ENCODE measurements at regions not wholly inside any gene's neighbourhood (a gene's known extent, or its start where the extent isn't known, plus 50 kb on each side); places are given as distances from the start of the nearest gene placed in this dataset.

- TF ChIP-seq SIN3A (IDR thresholded peaks at IDR 0.05; ENCODE audit: low read depth), result no peak
- TF ChIP-seq, protein P1, sequence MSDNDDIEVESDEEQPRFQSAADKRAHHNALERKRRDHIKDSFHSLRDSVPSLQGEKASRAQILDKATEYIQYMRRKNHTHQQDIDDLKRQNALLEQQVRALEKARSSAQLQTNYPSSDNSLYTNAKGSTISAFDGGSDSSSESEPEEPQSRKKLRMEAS (IDR thresholded peaks at IDR 0.05), result no peak
- TF ChIP-seq, protein P2, sequence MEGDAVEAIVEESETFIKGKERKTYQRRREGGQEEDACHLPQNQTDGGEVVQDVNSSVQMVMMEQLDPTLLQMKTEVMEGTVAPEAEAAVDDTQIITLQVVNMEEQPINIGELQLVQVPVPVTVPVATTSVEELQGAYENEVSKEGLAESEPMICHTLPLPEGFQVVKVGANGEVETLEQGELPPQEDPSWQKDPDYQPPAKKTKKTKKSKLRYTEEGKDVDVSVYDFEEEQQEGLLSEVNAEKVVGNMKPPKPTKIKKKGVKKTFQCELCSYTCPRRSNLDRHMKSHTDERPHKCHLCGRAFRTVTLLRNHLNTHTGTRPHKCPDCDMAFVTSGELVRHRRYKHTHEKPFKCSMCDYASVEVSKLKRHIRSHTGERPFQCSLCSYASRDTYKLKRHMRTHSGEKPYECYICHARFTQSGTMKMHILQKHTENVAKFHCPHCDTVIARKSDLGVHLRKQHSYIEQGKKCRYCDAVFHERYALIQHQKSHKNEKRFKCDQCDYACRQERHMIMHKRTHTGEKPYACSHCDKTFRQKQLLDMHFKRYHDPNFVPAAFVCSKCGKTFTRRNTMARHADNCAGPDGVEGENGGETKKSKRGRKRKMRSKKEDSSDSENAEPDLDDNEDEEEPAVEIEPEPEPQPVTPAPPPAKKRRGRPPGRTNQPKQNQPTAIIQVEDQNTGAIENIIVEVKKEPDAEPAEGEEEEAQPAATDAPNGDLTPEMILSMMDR (IDR thresholded peaks at IDR 0.05 in 2 of 3, conservative IDR thresholded peaks at IDR 0.05 in 1 of 3; ENCODE audit: borderline replicate concordance in 1 of 3, insufficient read depth in 1 of 3, low read depth in 2 of 3, low read length in 2 of 3), result no peak
- no peak for TF ChIP-seq POLR2A (IDR thresholded peaks at IDR 0.05; ENCODE audit: borderline replicate concordance, extremely low read depth, insufficient read depth, insufficient read length)
Measured at GRCh38 chr11:36996795-36997194, 398.8 kb upstream of the RAG2 start.
